Sigmoid colon (tissue), 6 donors: ENCODE measurements at regions not wholly inside any gene's neighbourhood (a gene's known extent, or its start where the extent isn't known, plus 50 kb on each side); places are given as distances from the start of the nearest gene placed in this dataset.

Source experiments
- DNase-seq: peaks from one replicate; pipeline ENCODE4 v3.0.0-alpha.2; 2019
- H3K27ac ChIP-seq, 4 donors: fragments of 200-600 bp; sonication (generic); one replicate each; pipeline ENCODE4 v1.5.1; 2016 to 2019; ENCODE audit warnings: mild to moderate bottlenecking in 1 of 4
- H3K27me3 ChIP-seq, 3 donors: fragments of 200-600 bp; sonication (generic); one replicate each; pipeline ENCODE4 v1.5.1; 2019; ENCODE audit warnings: mild to moderate bottlenecking in 1 of 3
- H3K36me3 ChIP-seq, 4 donors: fragments of 200-600 bp; sonication (generic); one replicate each; pipeline ENCODE4 v1.5.1; 2016 to 2019
- H3K4me1 ChIP-seq, 4 donors: fragments of 200-600 bp; sonication (generic); one replicate each; pipeline ENCODE4 v1.5.1; 2017 to 2019
- H3K4me3 ChIP-seq, 4 donors: fragments of 200-600 bp; sonication (generic); one replicate each; pipeline ENCODE4 v1.5.1; 2017 to 2019; ENCODE audit warnings: mild to moderate bottlenecking in 2 of 4, moderate library complexity in 1 of 4
- H3K9me3 ChIP-seq, 4 donors: fragments of 200-600 bp in 3 of 4; sonication (generic) in 3 of 4; one replicate each; pipeline versions ENCODE4 v1.5.1 to v1.6.1; 2013 to 2019
- CTCF ChIP-seq, 4 experiments: fragments of 450-650 bp in 3 of 4; fragments of 200-600 bp in 1 of 4; IDR thresholded peaks; one replicate each; pipeline ENCODE4 v1.5.1; 2016 to 2019; ENCODE audit warnings: antibody characterized with exemption in 4 of 4, mild to moderate bottlenecking in 3 of 4, moderate library complexity in 2 of 4
- EP300 ChIP-seq, 4 donors: sonication (generic); formaldehyde crosslinking; IDR thresholded peaks; one replicate each; pipeline ENCODE4 v1.6.1; 2017; ENCODE audit warnings: antibody characterized with exemption in 4 of 4
- POLR2A ChIP-seq, 2 donors: fragments of 450-650 bp; IDR thresholded peaks; one replicate each; pipeline ENCODE4 v1.6.1; 2016; ENCODE audit warnings: antibody characterized with exemption in 2 of 2, mild to moderate bottlenecking in 2 of 2, moderate library complexity in 2 of 2
- POLR2AphosphoS5 ChIP-seq, 4 donors: sonication (generic); formaldehyde crosslinking; IDR thresholded peaks; one replicate each; pipeline ENCODE4 v1.6.1; 2017; ENCODE audit warnings: antibody characterized with exemption in 4 of 4
- WGBS, 2 donors: extraction: QIAGEN DNeasy Blood & Tissue Kit; methylation state at CpG; one replicate each; pipeline ENCODE4 v1.1.7; 2013; 5-methylcytosine and 5-hydroxymethylcytosine counted together
- intact Hi-C: fragments of 100-400 bp; cut with DNase I; formaldehyde crosslinking; loops from one replicate; pipeline ENCODE4 v1.15.1; 2023
- donor health status: healthy with polysubstance abuse.
- donor health status: healthy.

- no peaks in the 10 kb centered on the region for H3K27me3 ChIP-seq
- DNase-seq: no peak
- TF ChIP-seq CTCF (IDR thresholded peaks at IDR 0.05): no peak
- no peak for TF ChIP-seq POLR2A (IDR thresholded peaks at IDR 0.05)
- TF ChIP-seq EP300 (IDR thresholded peaks at IDR 0.05): no peak
- no peak for TF ChIP-seq POLR2AphosphoS5 (IDR thresholded peaks at IDR 0.05)
- intact Hi-C loops: no loop called here
- H3K9me3 ChIP-seq: no peaks in the 10 kb centered on the region
- no peaks in the 10 kb centered on the region for H3K4me1 ChIP-seq
- no peak overlapping the region for H3K4me3 ChIP-seq
- 91 to 93% methylated on average over 3 of the region's 3 CpGs for WGBS, 2 donors
- no peak overlapping the region for H3K27ac ChIP-seq
- no peaks in the 10 kb centered on the region for H3K36me3 ChIP-seq
These were observed 583.5 kb upstream of the FAT3 start for GRCh38 chr11:91641153-91641552.

- no peaks in the 10 kb centered on the region for H3K9me3 ChIP-seq
- no peaks in the 10 kb centered on the region for H3K36me3 ChIP-seq
- H3K4me1 ChIP-seq: no peaks in the 10 kb centered on the region
- H3K4me3 ChIP-seq: no peak overlapping the region
- intact Hi-C loops: no loop called here
- no peak for TF ChIP-seq POLR2AphosphoS5 (IDR thresholded peaks at IDR 0.05)
- TF ChIP-seq EP300 (IDR thresholded peaks at IDR 0.05): no peak
- no peak for TF ChIP-seq POLR2A (IDR thresholded peaks at IDR 0.05)
- TF ChIP-seq CTCF (IDR thresholded peaks at IDR 0.05): no peak
- 81 to 82% methylated on average over 2 of the region's 2 CpGs for WGBS, 2 donors
- no peak overlapping the region for H3K27ac ChIP-seq
- no peaks in the 10 kb centered on the region for H3K27me3 ChIP-seq
- no peak for DNase-seq
These were observed 585.3 kb upstream of the FAT3 start for GRCh38 chr11:91639359-91639758.

GRCh38 chr11:91630916-91631673 lies 593.5 kb upstream of the FAT3 start:
- Histone ChIP-seq H3K36me3 (no peaks in the 10 kb centered on the region), H3K4me1 (no peaks in the 10 kb centered on the region), H3K27me3 (no peaks in the 10 kb centered on the region), H3K27ac (no peak overlapping the region), H3K9me3 (no peaks in the 10 kb centered on the region), H3K4me3 (no peak overlapping the region)
- intact Hi-C loops: no loop called here
- TF ChIP-seq EP300 (IDR thresholded peaks at IDR 0.05) (no peak), POLR2A (IDR thresholded peaks at IDR 0.05) (no peak), CTCF (IDR thresholded peaks at IDR 0.05) (no peak), POLR2AphosphoS5 (IDR thresholded peaks at IDR 0.05) (no peak)
- 77 to 80% methylated on average over 4 of the region's 4 CpGs for WGBS, 2 donors
- DNase-seq: no peak

- intact Hi-C loops: no loop called here
- TF ChIP-seq POLR2AphosphoS5 (IDR thresholded peaks at IDR 0.05) (no peak), POLR2A (IDR thresholded peaks at IDR 0.05) (no peak), CTCF (IDR thresholded peaks at IDR 0.05) (no peak), EP300 (IDR thresholded peaks at IDR 0.05) (no peak)
- no peaks in the 10 kb centered on the region for H3K36me3 ChIP-seq
- H3K4me1 ChIP-seq: no peaks in the 10 kb centered on the region
- WGBS, 2 donors: 54 to 77% methylated on average over 1 of the region's 1 CpG
- H3K27me3 ChIP-seq: no peaks in the 10 kb centered on the region
- H3K27ac ChIP-seq: no peak overlapping the region
- no peak overlapping the region for H3K4me3 ChIP-seq
- no peaks in the 10 kb centered on the region for H3K9me3 ChIP-seq
- no peak for DNase-seq
These were observed 599.1 kb upstream of the FAT3 start for GRCh38 chr11:91625495-91625894.

- no peaks in the 10 kb centered on the region for H3K27me3 ChIP-seq
- H3K36me3 ChIP-seq: no peaks in the 10 kb centered on the region
- H3K27ac ChIP-seq: no peak overlapping the region
- WGBS, 2 donors: 28 to 68% methylated on average over 5 of the region's 5 CpGs
- TF ChIP-seq EP300 (IDR thresholded peaks at IDR 0.05) (no peak), POLR2AphosphoS5 (IDR thresholded peaks at IDR 0.05) (no peak), CTCF (IDR thresholded peaks at IDR 0.05) (no peak), POLR2A (IDR thresholded peaks at IDR 0.05) (no peak)
- no peaks in the 10 kb centered on the region for H3K4me1 ChIP-seq
- intact Hi-C loops: no loop called here
- no peak for DNase-seq
- H3K9me3 ChIP-seq: peaks cover 0 to under 1% (median 0%) of the 10 kb centered on the region in 4 donors
- H3K4me3 ChIP-seq: no peak overlapping the region
These were observed 600.6 kb upstream of the FAT3 start for GRCh38 chr11:91624021-91624420.
